ENCODE measurements at regions not wholly inside any gene's neighbourhood (a gene's known extent, or its start where the extent isn't known, plus 50 kb on each side); places are given as distances from the start of the nearest gene placed in this dataset.
"Not testable (repeated sequence)": the region's sequence is repeated elsewhere in the genome, so short reads cannot be mapped to it uniquely, and the experiment has no call there.

- DNase-seq: no peak
Measured at GRCh38 chrX:25646156-25646555, 492.0 kb upstream of the MAGEB18 start.

- no peak for DNase-seq
Measured at GRCh38 chrX:25648790-25649189, 489.4 kb upstream of the MAGEB18 start.

GRCh38 chrX:25650216-25650820, 487.8 kb upstream of the MAGEB18 start:
- no peak for DNase-seq

GRCh38 chrX:25659317-25659716, 478.8 kb upstream of the MAGEB18 start:
- no peak for DNase-seq

- no peak for DNase-seq
Measured at GRCh38 chrX:25663701-25664100, 474.4 kb upstream of the MAGEB18 start.

- no peak for DNase-seq
Measured at GRCh38 chrX:25665431-25665830, 472.7 kb upstream of the MAGEB18 start.

- no peak for DNase-seq
Measured at GRCh38 chrX:25667681-25668080, 470.5 kb upstream of the MAGEB18 start.

- no peak for DNase-seq
Measured at GRCh38 chrX:25674776-25675175, 463.4 kb upstream of the MAGEB18 start.

GRCh38 chrX:25701876-25702275, 436.3 kb upstream of the MAGEB18 start:
- no peak for DNase-seq

- DNase-seq: no peak
Measured at GRCh38 chrX:25717122-25717521, 421.0 kb upstream of the MAGEB18 start.

GRCh38 chrX:25721564-25721963, 416.6 kb upstream of the MAGEB18 start:
- peak; percentile 10 for DNase-seq

- no peak for DNase-seq
Measured at GRCh38 chrX:25726539-25726938, 411.6 kb upstream of the MAGEB18 start.

- no peak for DNase-seq
Measured at GRCh38 chrX:25733148-25733547, 405.0 kb upstream of the MAGEB18 start.

GRCh38 chrX:25737540-25737939, 400.6 kb upstream of the MAGEB18 start:
- DNase-seq: no peak

- no peak for DNase-seq
Measured at GRCh38 chrX:25742334-25742733, 395.8 kb upstream of the MAGEB18 start.

- no peak for DNase-seq
Measured at GRCh38 chrX:25754399-25754798, 383.7 kb upstream of the MAGEB18 start.

GRCh38 chrX:25755194-25755593, 382.9 kb upstream of the MAGEB18 start:
- DNase-seq: no peak

GRCh38 chrX:25762656-25763055, 375.5 kb upstream of the MAGEB18 start:
- DNase-seq: no peak

- not testable (repeated sequence) for DNase-seq
Measured at GRCh38 chrX:25771853-25772252, 366.3 kb upstream of the MAGEB18 start.

GRCh38 chrX:25797796-25798195, 340.3 kb upstream of the MAGEB18 start:
- not testable (repeated sequence) for DNase-seq

GRCh38 chrX:25805744-25806143, 332.4 kb upstream of the MAGEB18 start:
- DNase-seq: no peak

- DNase-seq: no peak
Measured at GRCh38 chrX:25807022-25807421, 331.1 kb upstream of the MAGEB18 start.

- DNase-seq: no peak
Measured at GRCh38 chrX:25810202-25810601, 327.9 kb upstream of the MAGEB18 start.

- no peak for DNase-seq
Measured at GRCh38 chrX:25819879-25820278, 318.3 kb upstream of the MAGEB18 start.

GRCh38 chrX:25851141-25851540, 287.0 kb upstream of the MAGEB18 start:
- DNase-seq: no peak
